Testis (tissue), 2 donors: ENCODE measurements at regions not wholly inside any gene's neighbourhood (a gene's known extent, or its start where the extent isn't known, plus 50 kb on each side); places are given as distances from the start of the nearest gene placed in this dataset.
A peak's percentile ranks its signal among the peaks of the same experiment; 100 is the strongest.

Source experiments
- DNase-seq: peaks from one replicate; pipeline ENCODE4 v3.0.0-alpha.2; 2019
- H3K27ac ChIP-seq, 2 donors: fragments of 200-600 bp; sonication (generic); one replicate each; pipeline ENCODE4 v1.5.1; 2019
- H3K27me3 ChIP-seq: fragments of 200-600 bp; sonication (generic); one replicate; pipeline ENCODE4 v1.5.1; 2019
- H3K36me3 ChIP-seq: fragments of 200-600 bp; sonication (generic); one replicate; pipeline ENCODE4 v1.5.1; 2017; ENCODE audit warnings: low read depth; ENCODE audit errors: missing control alignments
- H3K4me1 ChIP-seq: fragments of 200-600 bp; sonication (generic); one replicate; pipeline ENCODE4 v1.5.1; 2019
- H3K4me3 ChIP-seq, 2 donors: fragments of 200-600 bp; sonication (generic); one replicate each; pipeline ENCODE4 v1.5.1; 2017 to 2019
- H3K9me3 ChIP-seq: fragments of 200-600 bp; sonication (generic); one replicate; pipeline ENCODE4 v1.5.1; 2017
- POLR2A ChIP-seq: fragments of 450-650 bp; IDR thresholded peaks from one replicate; pipeline ENCODE4 v1.6.1; 2017; ENCODE audit warnings: antibody characterized with exemption, mild to moderate bottlenecking, moderate library complexity
- whole genome bisulfite sequencing, 2 donors: methylation state at CpG; one replicate each; pipeline ENCODE4 v1.1.5; 2018; 5-methylcytosine and 5-hydroxymethylcytosine counted together
- intact Hi-C: fragments of 100-400 bp; cut with DNase I; formaldehyde crosslinking; loops from one replicate; pipeline ENCODE4 v1.15.1; 2023; ENCODE audit warnings: low total_unique reads
- TF ChIP-seq, protein P1 (sequence below), 3 experiments: fragments of 450-650 bp in 2 of 3; fragments of 200-600 bp in 1 of 3; sonication (generic) in 1 of 3; IDR thresholded peaks; one replicate each; pipeline ENCODE4 v1.5.1; 2016 to 2019; ENCODE audit warnings: antibody characterized with exemption in 3 of 3, mild to moderate bottlenecking in 2 of 3, moderate library complexity in 1 of 3

- intact Hi-C loops = no loop called here
- H3K27ac ChIP-seq = no peak overlapping the region
- WGBS, 2 donors = 83 to 84% methylated on average over 3 of the region's 3 CpGs
- no peaks in the 10 kb centered on the region for H3K27me3 ChIP-seq
- H3K4me3 ChIP-seq = no peak overlapping the region
- DNase-seq = no peak
- TF ChIP-seq, protein P1, sequence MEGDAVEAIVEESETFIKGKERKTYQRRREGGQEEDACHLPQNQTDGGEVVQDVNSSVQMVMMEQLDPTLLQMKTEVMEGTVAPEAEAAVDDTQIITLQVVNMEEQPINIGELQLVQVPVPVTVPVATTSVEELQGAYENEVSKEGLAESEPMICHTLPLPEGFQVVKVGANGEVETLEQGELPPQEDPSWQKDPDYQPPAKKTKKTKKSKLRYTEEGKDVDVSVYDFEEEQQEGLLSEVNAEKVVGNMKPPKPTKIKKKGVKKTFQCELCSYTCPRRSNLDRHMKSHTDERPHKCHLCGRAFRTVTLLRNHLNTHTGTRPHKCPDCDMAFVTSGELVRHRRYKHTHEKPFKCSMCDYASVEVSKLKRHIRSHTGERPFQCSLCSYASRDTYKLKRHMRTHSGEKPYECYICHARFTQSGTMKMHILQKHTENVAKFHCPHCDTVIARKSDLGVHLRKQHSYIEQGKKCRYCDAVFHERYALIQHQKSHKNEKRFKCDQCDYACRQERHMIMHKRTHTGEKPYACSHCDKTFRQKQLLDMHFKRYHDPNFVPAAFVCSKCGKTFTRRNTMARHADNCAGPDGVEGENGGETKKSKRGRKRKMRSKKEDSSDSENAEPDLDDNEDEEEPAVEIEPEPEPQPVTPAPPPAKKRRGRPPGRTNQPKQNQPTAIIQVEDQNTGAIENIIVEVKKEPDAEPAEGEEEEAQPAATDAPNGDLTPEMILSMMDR (IDR thresholded peaks at IDR 0.05) = no peak
- no peak for TF ChIP-seq POLR2A
- no peaks in the 10 kb centered on the region for H3K9me3 ChIP-seq
- no peaks in the 10 kb centered on the region for H3K36me3 ChIP-seq
- peaks cover 4% of the 10 kb centered on the region for H3K4me1 ChIP-seq
Measured at GRCh38 chr12:92546259-92546634, 156.5 kb upstream of the PLEKHG7 start.

DNA sequence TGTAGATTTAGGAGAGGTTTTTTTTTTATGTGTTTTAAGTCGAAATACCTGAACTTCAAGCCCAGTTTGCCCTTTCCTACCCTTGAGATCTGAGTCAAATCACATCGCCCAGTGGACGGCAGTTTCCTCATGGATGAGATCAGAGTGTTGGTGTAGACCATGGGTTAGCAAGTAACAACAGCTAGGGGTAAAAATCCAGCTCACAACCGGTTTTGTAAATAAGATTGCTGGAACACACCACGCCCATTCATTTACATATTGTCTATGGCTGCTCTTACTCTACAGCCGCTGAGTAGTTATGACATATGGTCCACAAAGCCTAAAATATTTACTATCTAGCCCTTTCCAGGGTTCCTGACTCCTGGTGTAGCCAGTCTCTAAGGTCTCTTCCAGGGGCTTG is 158.5 kb upstream of the PLEKHG7 start:
- 81 to 91% methylated on average over 6 of the region's 6 CpGs for WGBS, 2 donors
- intact Hi-C loops = no loop called here
- TF ChIP-seq, protein P1 (IDR thresholded peaks at IDR 0.05) = no peak
- no peak for TF ChIP-seq POLR2A
- H3K4me1 ChIP-seq = peaks cover 4% of the 10 kb centered on the region
- H3K27me3 ChIP-seq = no peaks in the 10 kb centered on the region
- H3K36me3 ChIP-seq = no peaks in the 10 kb centered on the region
- no peak for DNase-seq
- no peaks in the 10 kb centered on the region for H3K9me3 ChIP-seq
- H3K27ac ChIP-seq = no peak overlapping the region
- no peak overlapping the region for H3K4me3 ChIP-seq

DNA sequence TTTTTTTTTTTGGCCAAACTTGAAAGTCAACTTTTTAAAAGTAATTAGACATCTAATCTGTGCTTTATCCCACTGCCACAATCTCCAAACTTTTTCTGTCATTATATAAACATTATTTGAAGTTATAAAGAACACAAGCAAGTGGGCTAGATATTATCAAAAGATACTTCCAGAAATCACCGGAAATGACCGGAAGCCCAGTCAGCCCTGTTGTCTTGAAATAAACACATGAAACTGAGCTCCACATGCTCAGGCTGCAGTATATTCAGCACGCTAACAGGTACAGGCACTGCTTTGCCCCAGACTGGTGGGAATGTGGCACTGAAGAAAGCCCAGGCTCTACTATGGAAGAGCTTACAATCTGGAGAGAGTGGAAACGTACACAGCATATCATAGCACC is 158.9 kb upstream of the PLEKHG7 start:
- Histone ChIP-seq H3K9me3 (no peaks in the 10 kb centered on the region), H3K27me3 (no peaks in the 10 kb centered on the region), H3K27ac (no peak overlapping the region), H3K36me3 (no peaks in the 10 kb centered on the region), H3K4me1 (peaks cover 4% of the 10 kb centered on the region), H3K4me3 (no peak overlapping the region)
- intact Hi-C loops = no loop called here
- WGBS, 2 donors = 58 to 62% methylated on average over 4 of the region's 4 CpGs
- no peak for TF ChIP-seq POLR2A
- TF ChIP-seq, protein P1 (IDR thresholded peaks at IDR 0.05) = no peak
- DNase-seq = no peak

DNA sequence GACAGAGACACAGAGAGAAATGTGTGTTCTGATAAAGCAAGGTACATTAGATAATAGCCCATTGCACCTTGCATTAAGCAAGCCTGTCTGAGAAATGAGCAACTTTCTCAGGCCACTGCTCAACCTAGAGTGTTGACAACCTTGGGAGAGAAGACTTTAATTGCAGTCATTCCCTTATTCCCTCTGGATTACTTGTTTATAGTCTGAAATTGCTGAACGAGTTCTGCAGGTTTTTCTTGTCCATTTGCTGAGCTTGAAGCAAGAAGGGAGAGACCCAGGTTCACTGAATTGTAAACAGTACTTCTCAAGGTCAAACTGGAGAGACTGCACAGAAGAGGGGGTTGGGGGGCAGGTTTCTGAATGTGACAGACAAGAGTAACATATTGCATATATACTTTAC is 159.4 kb upstream of the PLEKHG7 start:
- WGBS, 2 donors = 15 to 24% methylated on average over 1 of the region's 1 CpG
- peaks cover 4% of the 10 kb centered on the region for H3K4me1 ChIP-seq
- intact Hi-C loops = no loop called here
- H3K9me3 ChIP-seq = no peaks in the 10 kb centered on the region
- H3K36me3 ChIP-seq = no peaks in the 10 kb centered on the region
- TF ChIP-seq, protein P1 (IDR thresholded peaks at IDR 0.05) = no peak
- TF ChIP-seq POLR2A = no peak
- H3K27me3 ChIP-seq = no peaks in the 10 kb centered on the region
- H3K27ac ChIP-seq = peak overlapping the region in 1 of 2 donors; percentile 27
- no peak for DNase-seq
- H3K4me3 ChIP-seq = no peak overlapping the region

DNA sequence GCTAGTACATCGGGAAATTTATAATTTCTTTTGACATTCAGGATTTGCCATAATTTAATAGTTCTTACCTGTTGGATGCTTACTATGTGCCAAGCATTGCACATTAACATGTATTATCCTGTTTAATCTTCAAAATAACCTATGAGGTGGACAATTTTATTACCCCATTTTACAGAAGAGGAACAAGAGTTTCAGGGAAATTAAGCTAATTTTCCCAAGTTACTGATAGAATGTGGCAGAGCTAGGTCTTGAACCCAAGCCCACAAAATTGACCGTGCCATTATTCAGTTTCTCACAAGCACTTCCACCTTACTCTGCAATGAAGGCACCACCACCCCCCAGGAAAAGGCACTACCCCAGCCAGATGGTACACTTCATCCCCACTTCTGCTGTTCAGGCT is 161.1 kb upstream of the PLEKHG7 start:
- Histone ChIP-seq H3K4me1 (peaks cover 4% of the 10 kb centered on the region), H3K27ac (no peak overlapping the region), H3K36me3 (no peaks in the 10 kb centered on the region), H3K4me3 (no peak overlapping the region), H3K27me3 (no peaks in the 10 kb centered on the region), H3K9me3 (no peaks in the 10 kb centered on the region)
- intact Hi-C loops = no loop called here
- no peak for DNase-seq
- TF ChIP-seq POLR2A = no peak
- TF ChIP-seq, protein P1 (IDR thresholded peaks at IDR 0.05) = no peak
- whole genome bisulfite sequencing, 2 donors = 88 to 97% methylated on average over 2 of the region's 2 CpGs
